HL-60 (cell line): ENCODE measurements at regions not wholly inside any gene's neighbourhood (a gene's known extent, or its start where the extent isn't known, plus 50 kb on each side); places are given as distances from the start of the nearest gene placed in this dataset.

ENCODE experiments used
- DNase-seq, 2 experiments: peaks; one replicate each; pipeline ENCODE4 v3.0.0-alpha.2; 2010 to 2020; ENCODE audit warnings: low read depth in 1 of 2, low spot score in 1 of 2
- H3K27ac ChIP-seq: fragments of 250-450 bp; sonication (Bioruptor Pico); replicated peaks from 2 replicates; pipeline ENCODE4 v1.5.1; 2020; ENCODE audit warnings: mild to moderate bottlenecking, moderate library complexity
- H3K27me3 ChIP-seq: fragments of 250-450 bp; sonication (Bioruptor Pico); 2 replicates; pipeline ENCODE4 v1.5.1; 2021; ENCODE audit warnings: mild to moderate bottlenecking, moderate library complexity; ENCODE audit not compliant: insufficient read depth, poor library complexity, severe bottlenecking
- H3K4me3 ChIP-seq: replicated peaks from 2 replicates; pipeline ENCODE4 v1.5.1; 2011; ENCODE audit warnings: mild to moderate bottlenecking, control low read depth, low read length; ENCODE audit not compliant: insufficient read depth
- CTCF ChIP-seq: IDR thresholded peaks from one replicate; pipeline ENCODE4 v1.5.1; 2011; ENCODE audit warnings: low read length, control low read depth, inconsistent platforms; ENCODE audit not compliant: insufficient read depth
- GABPA ChIP-seq: IDR thresholded peaks from 2 replicates; pipeline ENCODE4 v1.6.1; 2012; ENCODE audit warnings: low read depth
- POLR2AphosphoS5 ChIP-seq: IDR thresholded peaks from 2 replicates; pipeline ENCODE4 v1.6.1; 2012; ENCODE audit warnings: low read depth
- SPI1 ChIP-seq: IDR thresholded peaks from 2 replicates; pipeline ENCODE4 v1.6.1; 2012; ENCODE audit warnings: low read depth, mild to moderate bottlenecking, borderline replicate concordance
- TF ChIP-seq, protein P1 (sequence below): IDR thresholded peaks from 2 replicates; pipeline ENCODE4 v1.6.1; 2012; ENCODE audit warnings: low read depth; ENCODE audit not compliant: insufficient replicate concordance

DNA sequence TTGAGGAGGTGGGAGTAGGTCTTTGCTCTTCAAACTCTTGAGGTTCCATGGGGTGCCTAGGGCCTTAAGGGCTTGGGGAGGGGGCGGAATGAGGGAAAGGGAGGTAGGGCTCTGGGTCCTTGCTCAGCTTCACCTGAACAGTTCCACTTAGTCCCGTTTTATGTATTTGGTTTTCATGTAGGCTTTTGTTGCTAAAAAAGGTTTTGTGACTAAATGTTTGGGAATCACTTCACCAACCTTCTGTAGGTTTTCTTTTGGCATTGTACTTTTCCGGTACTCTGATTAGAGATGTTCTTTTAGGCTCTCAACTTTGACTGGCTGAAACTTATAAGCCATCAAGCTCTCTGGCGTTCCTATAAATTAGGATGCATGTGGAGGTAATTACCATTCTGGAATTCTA, 108.1 kb downstream of the MYCN start:
- no peak overlapping the region for H3K27ac ChIP-seq
- no peak for DNase-seq
- no peak overlapping the region for H3K4me3 ChIP-seq
- H3K27me3 ChIP-seq, result no peaks in the 10 kb centered on the region
- TF ChIP-seq CTCF (no peak), SPI1 (no peak), POLR2AphosphoS5 (no peak), GABPA (no peak)
- TF ChIP-seq, protein P1, sequence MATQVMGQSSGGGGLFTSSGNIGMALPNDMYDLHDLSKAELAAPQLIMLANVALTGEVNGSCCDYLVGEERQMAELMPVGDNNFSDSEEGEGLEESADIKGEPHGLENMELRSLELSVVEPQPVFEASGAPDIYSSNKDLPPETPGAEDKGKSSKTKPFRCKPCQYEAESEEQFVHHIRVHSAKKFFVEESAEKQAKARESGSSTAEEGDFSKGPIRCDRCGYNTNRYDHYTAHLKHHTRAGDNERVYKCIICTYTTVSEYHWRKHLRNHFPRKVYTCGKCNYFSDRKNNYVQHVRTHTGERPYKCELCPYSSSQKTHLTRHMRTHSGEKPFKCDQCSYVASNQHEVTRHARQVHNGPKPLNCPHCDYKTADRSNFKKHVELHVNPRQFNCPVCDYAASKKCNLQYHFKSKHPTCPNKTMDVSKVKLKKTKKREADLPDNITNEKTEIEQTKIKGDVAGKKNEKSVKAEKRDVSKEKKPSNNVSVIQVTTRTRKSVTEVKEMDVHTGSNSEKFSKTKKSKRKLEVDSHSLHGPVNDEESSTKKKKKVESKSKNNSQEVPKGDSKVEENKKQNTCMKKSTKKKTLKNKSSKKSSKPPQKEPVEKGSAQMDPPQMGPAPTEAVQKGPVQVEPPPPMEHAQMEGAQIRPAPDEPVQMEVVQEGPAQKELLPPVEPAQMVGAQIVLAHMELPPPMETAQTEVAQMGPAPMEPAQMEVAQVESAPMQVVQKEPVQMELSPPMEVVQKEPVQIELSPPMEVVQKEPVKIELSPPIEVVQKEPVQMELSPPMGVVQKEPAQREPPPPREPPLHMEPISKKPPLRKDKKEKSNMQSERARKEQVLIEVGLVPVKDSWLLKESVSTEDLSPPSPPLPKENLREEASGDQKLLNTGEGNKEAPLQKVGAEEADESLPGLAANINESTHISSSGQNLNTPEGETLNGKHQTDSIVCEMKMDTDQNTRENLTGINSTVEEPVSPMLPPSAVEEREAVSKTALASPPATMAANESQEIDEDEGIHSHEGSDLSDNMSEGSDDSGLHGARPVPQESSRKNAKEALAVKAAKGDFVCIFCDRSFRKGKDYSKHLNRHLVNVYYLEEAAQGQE, result no peak

DNA sequence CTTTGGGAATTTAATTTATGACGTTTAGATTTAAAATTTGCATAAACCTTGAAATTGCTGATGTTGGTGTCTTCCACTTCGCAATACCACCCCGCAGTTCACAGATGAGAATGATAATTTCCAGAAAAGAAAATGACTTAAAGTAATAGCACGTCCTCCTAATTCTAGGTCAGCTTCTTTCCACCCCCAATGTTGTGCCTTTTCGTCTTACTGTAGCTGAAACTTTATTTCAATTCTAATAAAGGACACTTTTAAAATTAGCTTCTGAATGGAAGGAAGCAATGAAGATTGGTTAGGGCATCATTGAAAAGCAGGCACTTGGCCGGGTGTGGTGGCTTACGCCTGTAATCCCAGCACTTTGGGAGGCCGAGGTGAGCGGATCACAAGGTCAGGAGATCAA, 107.4 kb downstream of the MYCN start:
- no peak for DNase-seq
- Histone ChIP-seq H3K4me3 (no peak overlapping the region), H3K27ac (no peak overlapping the region), H3K27me3 (no peaks in the 10 kb centered on the region)
- TF ChIP-seq POLR2AphosphoS5, result no peak
- no peak for TF ChIP-seq CTCF

DNA sequence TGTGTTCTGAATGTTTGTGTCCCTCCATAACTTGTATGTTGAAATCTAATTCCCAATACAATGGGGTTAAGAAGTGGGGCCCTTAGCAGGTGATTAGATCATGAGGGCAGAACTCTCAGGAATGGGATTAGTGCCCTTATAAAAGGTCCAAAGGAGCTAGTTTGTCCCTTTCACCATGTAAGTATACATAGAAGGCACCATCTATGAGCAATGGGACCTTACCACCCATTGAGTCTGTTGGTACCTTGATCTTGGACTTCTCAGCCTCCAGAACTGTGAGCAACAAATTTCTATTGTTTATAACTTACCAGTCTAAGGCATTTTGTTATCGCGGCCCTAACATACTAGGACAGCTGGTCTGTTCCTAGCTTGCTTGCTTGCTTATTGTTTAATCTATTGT, 106.3 kb downstream of the MYCN start:
- DNase-seq, result no peak
- TF ChIP-seq GABPA, result no peak
- no peak for TF ChIP-seq SPI1
- TF ChIP-seq, protein P1, result no peak
- no peak for TF ChIP-seq POLR2AphosphoS5
- TF ChIP-seq CTCF, result no peak
- Histone ChIP-seq H3K27ac (no peak overlapping the region), H3K4me3 (no peak overlapping the region), H3K27me3 (no peaks in the 10 kb centered on the region)

GRCh38 chr2:16045653-16046352, 105.5 kb downstream of the MYCN start:
- TF ChIP-seq GABPA, result no peak
- no peak for TF ChIP-seq POLR2AphosphoS5
- TF ChIP-seq, protein P1, result no peak
- DNase-seq, result no peak
- H3K4me3 ChIP-seq, result no peak overlapping the region
- no peak overlapping the region for H3K27ac ChIP-seq
- H3K27me3 ChIP-seq, result no peaks in the 10 kb centered on the region
